GM18907 (cell line): ENCODE measurements at regions not wholly inside any gene's neighbourhood (a gene's known extent, or its start where the extent isn't known, plus 50 kb on each side); places are given as distances from the start of the nearest gene placed in this dataset.

Experiments
- ATAC-seq: cut with Tn5 transposase; IDR thresholded peaks from one replicate; pipeline ENCODE4 v1.9.1; 2021; ENCODE audit warnings: mild to moderate bottlenecking, moderate library complexity; ENCODE audit not compliant: unreplicated experiment

DNA sequence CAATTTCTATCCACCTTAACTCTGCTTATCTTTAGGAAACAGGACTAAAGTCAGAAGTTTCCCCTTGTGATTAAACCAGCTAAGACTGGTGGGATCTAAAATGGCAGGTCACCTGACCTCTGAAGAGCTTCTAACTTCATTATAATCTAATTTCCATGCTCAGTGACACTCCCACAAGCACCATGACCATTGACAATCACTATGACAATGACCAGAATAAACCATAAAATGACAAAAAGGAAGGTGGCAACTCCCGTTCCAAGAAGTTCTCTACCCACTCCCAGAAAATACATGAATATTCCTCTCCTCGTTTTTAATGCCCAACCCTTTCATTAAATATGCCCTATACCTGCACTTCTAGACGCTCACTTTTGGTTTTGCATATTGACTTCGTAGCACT, 471.2 kb upstream of the CCDC54 start:
- no peak for ATAC-seq

- ATAC-seq: no peak
Measured at GRCh38 chr3:106908181-106908938, 468.9 kb upstream of the CCDC54 start.

- ATAC-seq: no peak
Measured at GRCh38 chr3:106913111-106913698, 464.0 kb upstream of the CCDC54 start.

- ATAC-seq: no peak
Measured at GRCh38 chr3:106913966-106914365, 463.3 kb upstream of the CCDC54 start.

- ATAC-seq: no peak
Measured at GRCh38 chr3:106920609-106921008, 456.6 kb upstream of the CCDC54 start.

- no peak for ATAC-seq
Measured at GRCh38 chr3:106929081-106929480, 448.2 kb upstream of the CCDC54 start.

DNA sequence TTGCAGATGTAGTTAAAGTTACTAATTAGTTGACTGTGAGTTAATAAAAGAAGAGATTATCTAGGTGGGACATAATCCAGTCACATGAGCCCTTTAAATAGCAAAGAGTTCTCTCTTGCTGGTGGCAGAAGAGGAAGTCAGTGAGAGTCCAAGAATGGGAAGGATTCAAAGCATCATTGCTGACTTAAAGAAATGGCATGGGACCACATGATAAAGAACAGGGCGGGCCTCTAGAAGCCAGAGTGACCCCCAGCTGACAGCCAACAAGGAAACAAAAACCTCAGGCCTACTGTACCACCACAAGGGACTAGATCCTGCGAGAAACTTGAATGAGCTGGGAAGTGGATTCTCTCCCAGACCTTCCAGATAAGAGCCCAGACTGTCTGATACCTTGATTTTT, 447.2 kb upstream of the CCDC54 start:
- ATAC-seq: no peak

GRCh38 chr3:106931904-106932303, 445.3 kb upstream of the CCDC54 start:
- ATAC-seq: no peak

- no peak for ATAC-seq
Measured at GRCh38 chr3:106936337-106936736, 440.9 kb upstream of the CCDC54 start.

- ATAC-seq: no peak
Measured at GRCh38 chr3:106942051-106942450, 435.2 kb upstream of the CCDC54 start.

GRCh38 chr3:106943071-106943470, 434.2 kb upstream of the CCDC54 start:
- no peak for ATAC-seq

DNA sequence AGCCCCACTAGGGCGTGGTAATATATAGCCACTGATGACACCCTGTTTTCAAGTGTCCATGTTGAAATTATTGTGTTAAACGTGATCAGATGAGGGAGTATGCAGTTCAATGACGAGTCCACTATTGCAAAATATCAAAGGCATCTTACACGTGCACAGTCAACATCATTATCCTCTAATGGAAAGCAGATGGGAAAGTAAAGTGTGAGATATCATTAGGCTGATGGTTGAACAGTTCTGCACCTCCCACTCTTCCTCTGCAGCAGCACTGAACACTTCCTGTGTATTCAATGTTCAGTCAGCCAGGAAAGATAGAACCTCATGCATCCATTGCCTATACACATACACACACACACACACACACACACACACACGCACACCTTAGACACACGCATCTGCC, 431.8 kb upstream of the CCDC54 start:
- no peak for ATAC-seq

DNA sequence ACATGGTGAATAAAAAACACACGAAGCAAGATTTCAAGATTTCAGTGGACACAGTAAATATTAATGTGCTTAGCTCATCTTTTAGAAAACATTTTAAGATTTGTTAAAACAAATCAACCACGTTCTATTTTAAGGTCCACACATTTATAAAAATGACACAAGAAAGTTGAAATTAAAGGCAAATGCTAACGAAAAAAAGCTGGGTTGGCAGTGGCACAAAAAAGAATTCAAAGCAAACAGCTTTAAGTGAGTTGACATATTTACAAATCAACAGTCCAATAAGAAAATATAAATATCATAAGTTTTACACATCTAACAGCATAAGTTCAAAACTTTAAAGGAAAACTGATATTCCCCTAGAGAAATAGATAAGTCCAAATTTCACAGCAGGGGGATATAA, 430.4 kb upstream of the CCDC54 start:
- no peak for ATAC-seq

- ATAC-seq: no peak
Measured at GRCh38 chr3:106957029-106957428, 420.2 kb upstream of the CCDC54 start.

DNA sequence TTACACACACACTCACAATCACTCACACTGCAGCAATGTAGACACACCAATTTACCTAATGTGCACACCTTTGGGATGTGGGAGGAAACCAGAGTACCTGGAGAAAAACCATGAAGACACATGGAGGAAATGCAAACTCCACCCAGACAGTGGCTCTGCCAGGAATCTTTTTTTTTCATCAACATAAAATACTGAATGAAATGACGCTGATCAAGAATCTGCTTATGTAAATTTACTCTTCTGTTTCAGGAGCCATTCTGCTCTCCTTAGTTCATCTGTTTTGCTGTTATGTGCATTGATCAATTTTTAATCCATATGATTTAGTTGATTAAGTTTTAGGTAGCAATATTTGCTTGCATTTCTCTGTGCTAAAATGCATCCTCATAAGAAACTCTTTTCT, 414.2 kb upstream of the CCDC54 start:
- ATAC-seq: no peak

- ATAC-seq: no peak
Measured at GRCh38 chr3:106963442-106963841, 413.8 kb upstream of the CCDC54 start.

- no peak for ATAC-seq
Measured at GRCh38 chr3:106965307-106965706, 411.9 kb upstream of the CCDC54 start.

GRCh38 chr3:106969596-106969995, 407.6 kb upstream of the CCDC54 start:
- no peak for ATAC-seq

DNA sequence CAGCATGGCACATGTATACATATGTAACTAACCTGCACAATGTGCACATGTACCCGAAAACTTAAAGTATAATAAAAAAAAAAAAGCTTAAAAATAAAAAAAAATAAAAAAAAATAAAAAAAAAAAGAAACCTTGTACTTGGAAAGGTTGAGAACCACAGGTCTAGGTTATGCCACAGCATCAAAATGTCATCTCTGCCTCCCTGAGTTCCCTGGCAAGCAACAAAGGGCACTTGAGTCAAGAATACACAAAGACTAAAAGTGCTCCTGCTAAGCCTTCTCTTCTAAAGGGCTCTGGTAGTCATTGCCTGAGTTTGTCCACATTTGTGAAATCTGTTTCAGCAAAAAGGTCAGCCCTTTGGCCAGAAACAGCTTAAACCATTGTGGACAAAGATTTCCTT, 395.8 kb upstream of the CCDC54 start:
- no peak for ATAC-seq

- ATAC-seq: no peak
Measured at GRCh38 chr3:106985721-106986120, 391.5 kb upstream of the CCDC54 start.

GRCh38 chr3:106998841-106999682, 378.2 kb upstream of the CCDC54 start:
- ATAC-seq: peak; percentile 71

- ATAC-seq: no peak
Measured at GRCh38 chr3:107001635-107002034, 375.6 kb upstream of the CCDC54 start.
